ENCODE measurements at regions not wholly inside any gene's neighbourhood (a gene's known extent, or its start where the extent isn't known, plus 50 kb on each side); places are given as distances from the start of the nearest gene placed in this dataset.

- DNase-seq, result no peak
Measured at GRCh38 chr21:32183396-32183795, 95.5 kb downstream of the MIS18A start.

GRCh38 chr21:32182449-32182848, 96.4 kb downstream of the MIS18A start:
- no peak for DNase-seq

GRCh38 chr21:32181457-32181856, 97.4 kb downstream of the MIS18A start:
- no peak for DNase-seq

- no peak for DNase-seq
Measured at GRCh38 chr21:32174819-32175218, 104.0 kb downstream of the MIS18A start.

GRCh38 chr21:32173121-32173724, 105.6 kb downstream of the MIS18A start:
- no peak for DNase-seq

GRCh38 chr21:32172106-32172505, 106.7 kb downstream of the MIS18A start:
- DNase-seq, result no peak

GRCh38 chr21:32167513-32167912, 111.3 kb downstream of the MIS18A start:
- DNase-seq, result no peak

GRCh38 chr21:32163386-32163785, 115.5 kb downstream of the MIS18A start:
- DNase-seq, result no peak

- no peak for DNase-seq
Measured at GRCh38 chr21:32162727-32163320, 116.0 kb downstream of the MIS18A start.

GRCh38 chr21:32155226-32155625, 123.6 kb downstream of the MIS18A start:
- DNase-seq, result no peak

GRCh38 chr21:32147041-32147440, 131.8 kb downstream of the MIS18A start:
- no peak for DNase-seq

GRCh38 chr21:32144851-32145250, 134.0 kb downstream of the MIS18A start:
- no peak for DNase-seq

- no peak for DNase-seq
Measured at GRCh38 chr21:32143241-32143939, 135.5 kb downstream of the MIS18A start.

GRCh38 chr21:32141318-32141633, 137.6 kb downstream of the MIS18A start:
- no peak for DNase-seq

- DNase-seq, result no peak
Measured at GRCh38 chr21:32140604-32141317, 138.1 kb downstream of the MIS18A start.

- DNase-seq, result no peak
Measured at GRCh38 chr21:32140151-32140550, 138.7 kb downstream of the MIS18A start.

- DNase-seq, result no peak
Measured at GRCh38 chr21:32138658-32139057, 140.2 kb downstream of the MIS18A start.

GRCh38 chr21:32137931-32138330, 140.9 kb downstream of the MIS18A start:
- DNase-seq, result no peak

GRCh38 chr21:32137266-32137665, 141.6 kb downstream of the MIS18A start:
- DNase-seq, result peak; percentile 84

GRCh38 chr21:32136546-32136945, 142.3 kb downstream of the MIS18A start:
- DNase-seq, result no peak

- no peak for DNase-seq
Measured at GRCh38 chr21:32135401-32136363, 143.2 kb downstream of the MIS18A start.

GRCh38 chr21:32134441-32135130, 144.3 kb downstream of the MIS18A start:
- no peak for DNase-seq
